ENCODE measurements at regions not wholly inside any gene's neighbourhood (a gene's known extent, or its start where the extent isn't known, plus 50 kb on each side); places are given as distances from the start of the nearest gene placed in this dataset.

- in situ Hi-C loops (cut with HindIII; ENCODE audit: low sequenced_read_pairs), result no loop called here
- H3K4me3 ChIP-seq (ENCODE audit: low read depth, low read length), result no peak overlapping the region
- peak; percentile 78 for DNase-seq (ENCODE audit: low read depth, low spot score)
- TF ChIP-seq, protein P1, sequence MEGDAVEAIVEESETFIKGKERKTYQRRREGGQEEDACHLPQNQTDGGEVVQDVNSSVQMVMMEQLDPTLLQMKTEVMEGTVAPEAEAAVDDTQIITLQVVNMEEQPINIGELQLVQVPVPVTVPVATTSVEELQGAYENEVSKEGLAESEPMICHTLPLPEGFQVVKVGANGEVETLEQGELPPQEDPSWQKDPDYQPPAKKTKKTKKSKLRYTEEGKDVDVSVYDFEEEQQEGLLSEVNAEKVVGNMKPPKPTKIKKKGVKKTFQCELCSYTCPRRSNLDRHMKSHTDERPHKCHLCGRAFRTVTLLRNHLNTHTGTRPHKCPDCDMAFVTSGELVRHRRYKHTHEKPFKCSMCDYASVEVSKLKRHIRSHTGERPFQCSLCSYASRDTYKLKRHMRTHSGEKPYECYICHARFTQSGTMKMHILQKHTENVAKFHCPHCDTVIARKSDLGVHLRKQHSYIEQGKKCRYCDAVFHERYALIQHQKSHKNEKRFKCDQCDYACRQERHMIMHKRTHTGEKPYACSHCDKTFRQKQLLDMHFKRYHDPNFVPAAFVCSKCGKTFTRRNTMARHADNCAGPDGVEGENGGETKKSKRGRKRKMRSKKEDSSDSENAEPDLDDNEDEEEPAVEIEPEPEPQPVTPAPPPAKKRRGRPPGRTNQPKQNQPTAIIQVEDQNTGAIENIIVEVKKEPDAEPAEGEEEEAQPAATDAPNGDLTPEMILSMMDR (IDR thresholded peaks at IDR 0.05; ENCODE audit: low read depth, low read length), result peak; percentile 98
These were observed 51.5 kb upstream of the LRRC32 start for GRCh38 chr11:76721755-76722677.

DNA sequence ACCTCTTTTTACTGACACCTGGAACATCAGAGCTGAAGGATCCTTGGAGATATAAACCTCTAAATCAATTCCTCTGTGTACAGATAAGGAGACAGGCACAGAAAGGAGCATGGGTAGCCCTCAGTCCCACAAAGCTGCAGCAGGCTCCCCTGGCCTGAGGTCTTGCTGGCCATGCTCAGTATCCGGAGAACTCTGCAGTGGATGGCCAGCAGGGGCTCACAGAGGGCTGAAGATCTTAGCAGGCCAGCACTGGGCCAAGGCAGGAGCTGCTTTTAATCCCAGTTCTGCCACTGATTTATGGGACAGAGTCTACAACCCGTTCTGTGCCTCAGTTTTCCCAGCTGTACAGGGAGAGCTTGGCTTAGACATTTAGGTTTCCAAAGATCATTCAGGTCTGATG lies 52.6 kb upstream of the LRRC32 start:
- no peak for DNase-seq (ENCODE audit: low read depth, low spot score)
- TF ChIP-seq, protein P1 (IDR thresholded peaks at IDR 0.05; ENCODE audit: low read depth, low read length), result no peak
- in situ Hi-C loops (cut with HindIII; ENCODE audit: low sequenced_read_pairs), result no loop called here

DNA sequence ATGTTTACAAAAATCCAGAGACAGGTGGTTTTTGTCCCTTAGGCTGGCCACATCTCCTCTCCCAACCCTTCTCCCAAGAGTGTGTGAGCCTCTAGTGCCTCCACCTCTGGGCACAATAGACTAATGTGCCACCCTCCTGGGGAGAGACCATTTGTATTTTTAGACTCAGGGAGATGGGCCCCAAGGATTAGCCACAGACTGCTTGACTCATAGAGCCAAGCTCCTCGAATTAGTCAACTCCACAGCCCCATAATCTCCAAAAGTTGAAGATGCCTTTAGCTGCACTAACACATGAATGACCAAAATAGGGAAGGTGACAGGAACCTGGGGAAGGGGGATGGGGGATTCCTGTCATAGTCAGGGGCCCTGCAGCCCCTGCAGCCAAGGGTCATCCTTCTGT lies 53.0 kb upstream of the LRRC32 start:
- TF ChIP-seq, protein P1 (IDR thresholded peaks at IDR 0.05; ENCODE audit: low read depth, low read length), result no peak
- H3K4me3 ChIP-seq (ENCODE audit: low read depth, low read length), result no peak overlapping the region
- in situ Hi-C loops (cut with HindIII; ENCODE audit: low sequenced_read_pairs), result no loop called here
- DNase-seq (ENCODE audit: low read depth, low spot score), result no peak

More for the DNA sequence above, 52.6 kb upstream of the LRRC32 start:
- no peak overlapping the region for H3K4me3 ChIP-seq (ENCODE audit: low read depth, low read length)

DNA sequence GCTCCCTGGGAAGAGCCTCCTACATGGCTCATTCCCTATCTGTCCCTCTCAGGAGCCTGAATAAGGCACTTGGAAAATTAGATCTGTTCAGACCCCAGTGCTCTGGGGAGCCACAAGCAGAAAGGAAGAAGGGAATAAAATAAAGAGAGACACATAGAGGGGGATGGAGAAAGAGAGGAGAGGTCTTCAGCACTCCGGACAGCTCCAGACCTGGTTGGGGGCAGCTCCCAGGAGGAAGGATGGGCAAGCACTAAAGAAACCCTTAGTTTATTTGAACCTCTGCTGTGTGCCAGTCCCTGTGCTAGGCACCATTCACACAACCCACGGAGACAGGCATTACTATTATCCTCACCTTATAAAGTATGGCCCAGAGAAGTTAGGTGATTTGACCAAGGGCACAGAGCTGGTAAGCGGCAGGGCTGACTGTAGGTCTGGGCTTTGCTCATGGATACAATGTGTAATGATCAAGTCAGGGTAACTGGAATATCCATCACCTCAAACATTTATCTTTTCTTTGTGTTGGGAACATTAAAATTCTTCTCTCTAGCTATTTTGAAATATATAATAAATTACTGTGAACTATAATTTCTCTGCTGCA lies 53.7 kb upstream of the LRRC32 start:
- no peak for DNase-seq (ENCODE audit: low read depth, low spot score)
- H3K4me3 ChIP-seq (ENCODE audit: low read depth, low read length), result no peak overlapping the region
- in situ Hi-C loops (cut with HindIII; ENCODE audit: low sequenced_read_pairs), result no loop called here
- TF ChIP-seq, protein P1 (IDR thresholded peaks at IDR 0.05; ENCODE audit: low read depth, low read length), result no peak

DNA sequence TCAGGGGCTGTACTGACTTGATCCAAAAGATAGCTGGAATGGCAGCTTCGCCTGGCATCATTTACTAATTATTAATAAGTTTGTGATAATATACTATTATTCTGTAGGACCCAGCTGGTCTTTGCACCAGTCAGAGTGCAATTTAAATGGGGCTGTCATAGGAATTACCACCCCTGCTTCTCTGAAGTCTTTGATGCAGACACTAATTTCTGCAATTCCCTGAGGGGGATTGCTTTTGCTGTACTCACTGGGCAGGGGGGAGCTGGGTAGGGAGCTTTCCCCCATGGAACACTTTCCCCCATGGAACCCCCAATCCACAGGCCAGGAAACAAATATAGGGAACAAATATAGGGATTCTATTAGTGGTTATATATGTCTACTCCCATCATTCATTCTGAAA lies 54.9 kb upstream of the TSKU start:
- H3K4me3 ChIP-seq (ENCODE audit: low read depth, low read length), result no peak overlapping the region
- TF ChIP-seq, protein P1 (IDR thresholded peaks at IDR 0.05; ENCODE audit: low read depth, low read length), result no peak
- no peak for DNase-seq (ENCODE audit: low read depth, low spot score)
- in situ Hi-C loops (cut with HindIII; ENCODE audit: low sequenced_read_pairs), result no loop called here

DNA sequence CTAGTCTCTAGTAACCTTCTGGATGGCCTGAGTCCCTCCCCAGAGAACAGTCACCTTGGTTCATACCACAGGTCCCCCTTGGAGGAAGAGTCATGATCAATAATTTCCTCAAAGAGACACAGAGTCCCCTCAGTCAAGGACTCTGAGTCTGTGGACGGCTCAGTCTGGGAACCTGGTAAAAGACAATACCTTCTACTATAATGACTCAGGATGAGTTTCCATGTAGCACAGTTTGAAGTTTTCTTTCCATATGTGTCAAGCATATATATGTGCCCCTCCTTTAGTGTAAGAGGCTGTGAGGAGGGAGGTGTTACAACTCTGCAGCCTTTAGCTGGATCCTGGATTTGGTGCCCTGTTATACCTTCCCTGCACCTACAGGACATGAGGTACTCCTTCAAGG lies 54.4 kb upstream of the TSKU start:
- TF ChIP-seq, protein P1 (IDR thresholded peaks at IDR 0.05; ENCODE audit: low read depth, low read length), result no peak
- no peak for DNase-seq (ENCODE audit: low read depth, low spot score)
- in situ Hi-C loops (cut with HindIII; ENCODE audit: low sequenced_read_pairs), result no loop called here
- H3K4me3 ChIP-seq (ENCODE audit: low read depth, low read length), result no peak overlapping the region
